ENCODE measurements at regions not wholly inside any gene's neighbourhood (a gene's known extent, or its start where the extent isn't known, plus 50 kb on each side); places are given as distances from the start of the nearest gene placed in this dataset.

DNA sequence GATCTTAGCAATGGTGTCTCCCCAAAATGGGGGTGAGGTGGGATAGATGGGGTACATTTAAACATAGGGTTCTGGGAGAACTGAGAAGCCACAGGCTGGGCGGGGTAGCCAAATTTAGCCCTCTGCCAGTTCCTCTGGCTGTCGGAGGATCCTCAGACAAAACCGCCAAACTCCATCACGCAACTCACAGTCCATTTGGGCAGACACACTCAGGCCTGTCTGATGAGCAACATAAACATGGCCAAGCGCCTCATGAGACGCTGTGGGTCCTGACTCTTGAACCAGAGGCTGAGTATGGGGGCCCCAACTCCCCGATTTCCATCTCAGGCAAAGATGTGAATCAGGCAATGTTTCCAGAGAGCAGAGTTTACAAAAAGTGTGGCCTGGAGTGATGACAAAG, 162.3 kb downstream of the FGF18 start:
- Histone ChIP-seq H4K8ac (ENCODE audit: extremely low read depth, insufficient read depth, low read length) (no peak overlapping the region; the same call in 1 of the 2 replicates), H2BK20ac (ENCODE audit: low read length) (no peak overlapping the region), H3K23me2 (ENCODE audit: low read depth, low read length) (no peaks in the 10 kb centered on the region), H4K20me1 (replicated peaks in 1 of 2; ENCODE audit: control insufficient read depth in 1 of 2, insufficient read depth in 2 of 2, low read length in 2 of 2) (no peaks in the 10 kb centered on the region), H2BK12ac (ENCODE audit: low read depth, low read length) (no peak overlapping the region), H3K27me3 (replicated peaks in 1 of 4; ENCODE audit: control insufficient read depth in 3 of 4, extremely low read depth in 1 of 4, insufficient read depth in 3 of 4, low read length in 3 of 4) (no peaks in the 10 kb centered on the region), H3K23ac (ENCODE audit: insufficient read length) (no peak overlapping the region), H4K91ac (replicated peaks; ENCODE audit: insufficient read length, low read length) (no peak overlapping the region), H3K9me3 (ENCODE audit: insufficient read depth in 2 of 2, low read depth in 1 of 2, low read length in 1 of 2) (no peaks in the 10 kb centered on the region), H2AK5ac (ENCODE audit: low read depth, low read length) (no peak overlapping the region), H3K27ac (ENCODE audit: low read depth, low read length) (no peak overlapping the region), H3K14ac (ENCODE audit: insufficient read length) (no peak overlapping the region), H4K5ac (ENCODE audit: insufficient read length, low read depth, low read length) (no peak overlapping the region), H2BK120ac (replicated peaks; ENCODE audit: low read depth, low read length) (no peak overlapping the region), H2BK5ac (ENCODE audit: low read depth, low read length) (no peak overlapping the region), H3K9ac (replicated peaks in 1 of 4; ENCODE audit: extremely low read depth in 1 of 4, low read depth in 3 of 4, low read length in 3 of 4) (no peak overlapping the region), H3K4me1 (replicated peaks in 1 of 4; ENCODE audit: control insufficient read depth in 3 of 4, insufficient read depth in 4 of 4, low read length in 3 of 4) (peaks cover 0 to 6% (median 0%) of the 10 kb centered on the region in 4 experiments; a peak in 2 of 7 replicates), H3K4ac (replicated peaks; ENCODE audit: insufficient read length, low read depth, low read length) (no peak overlapping the region), H3K36me3 (ENCODE audit: control insufficient read depth in 2 of 4, insufficient read depth in 4 of 4, low read length in 3 of 4) (no peaks in the 10 kb centered on the region), H3K4me3 (ENCODE audit: extremely low read depth in 1 of 4, insufficient read depth in 2 of 4, low read depth in 3 of 4, low read length in 4 of 4) (no peak overlapping the region), H3K18ac (ENCODE audit: extremely low read depth, low read length) (no peak overlapping the region), H3K4me2 (ENCODE audit: insufficient read depth in 1 of 2, low read depth in 2 of 2, low read length in 2 of 2) (no peak overlapping the region), H2BK15ac (ENCODE audit: low read length) (no peak overlapping the region), H3K79me1 (ENCODE audit: low read depth, low read length) (no peaks in the 10 kb centered on the region), H3K79me2 (ENCODE audit: control insufficient read depth in 1 of 2, insufficient read depth in 2 of 2, low read length in 2 of 2) (no peaks in the 10 kb centered on the region), H3K56ac (replicated peaks; ENCODE audit: insufficient read length, low read depth, low read length) (no peak overlapping the region), H2AFZ (ENCODE audit: low read length) (no peak overlapping the region)
- FAIRE-seq (no peak), DNase-seq (ENCODE audit: low read depth in 1 of 2, low spot score in 2 of 2) (no peak)
- 82% methylated on average over 4 of the region's 7 CpGs; no CpG with 5 or more reads in 1 of the 2 experiments for WGBS, 2 experiments (ENCODE audit: extremely low coverage in 1 of 2, insufficient coverage in 1 of 2, insufficient read length in 1 of 2, insufficient replicate concordance in 2 of 2, low coverage in 1 of 2, low lambda C conversion rate in 2 of 2, missing lambda C conversion rate in 1 of 2)
- ChIA-PET POLR2A (ENCODE audit: partially characterized antibody) (interaction anchor here (1.0 kb wide), 1 partner anchor 26 kb away, joined by 3 read pairs; no protein-coding TSS in a partner anchor), CTCF (ENCODE audit: partially characterized antibody) (interaction anchor here (1.2 to 2.1 kb wide), 5 partner anchors 15 to 163 kb away, joined by 3 to 5 read pairs (median 3); partner anchors contain the start of gene FGF18)
- TF ChIP-seq RBBP5 (IDR thresholded peaks at IDR 0.05; ENCODE audit: borderline replicate concordance, low read depth, low read length) (no peak), YY1 (IDR thresholded peaks at IDR 0.05; ENCODE audit: low read depth, low read length) (no peak), CBX8 (IDR thresholded peaks at IDR 0.05; ENCODE audit: borderline replicate concordance, low read depth, low read length) (no peak), FOSL1 (IDR thresholded peaks at IDR 0.05; ENCODE audit: insufficient read depth, low read depth, low read length) (no peak), POLR2A (IDR thresholded peaks at IDR 0.05; ENCODE audit: control extremely low read depth in 1 of 2, low read depth in 2 of 2, low read length in 2 of 2) (no peak), TAF1 (IDR thresholded peaks at IDR 0.05; ENCODE audit: low read depth, low read length) (no peak), KDM5A (IDR thresholded peaks at IDR 0.05; ENCODE audit: low read length) (no peak), EP300 (IDR thresholded peaks at IDR 0.05; ENCODE audit: borderline replicate concordance in 1 of 2, low read depth in 2 of 2, low read length in 2 of 2) (no peak), NRF1 (IDR thresholded peaks at IDR 0.05; ENCODE audit: low read depth, low read length) (no peak)

Measured in H1 (cell line).